ENCODE measurements at regions not wholly inside any gene's neighbourhood (a gene's known extent, or its start where the extent isn't known, plus 50 kb on each side); places are given as distances from the start of the nearest gene placed in this dataset.

DNA sequence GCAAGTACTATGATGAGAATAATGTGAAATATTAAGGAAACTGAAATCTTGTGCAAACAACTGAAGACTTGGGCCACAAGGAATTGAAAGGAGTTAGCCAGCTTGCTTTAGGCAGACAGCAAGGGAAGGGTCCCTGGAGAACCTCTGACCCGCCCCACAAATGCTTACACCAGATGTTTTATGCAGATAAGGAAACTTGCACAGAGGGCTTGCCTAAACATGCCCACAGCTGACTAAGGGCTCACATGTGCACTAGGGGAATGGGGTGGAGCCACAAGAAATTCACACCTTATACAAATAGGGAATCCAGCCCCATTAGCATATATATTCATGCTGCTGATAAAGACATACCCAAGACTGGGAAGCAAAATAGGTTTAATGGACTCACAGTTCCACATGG lies 86.1 kb upstream of the CYYR1 start:
- Histone ChIP-seq H3K36me3 (ENCODE audit: control insufficient read depth in 2 of 4, insufficient read depth in 4 of 4, low read length in 3 of 4) (no peaks in the 10 kb centered on the region), H2BK120ac (replicated peaks; ENCODE audit: low read depth, low read length) (no peak overlapping the region), H3K18ac (ENCODE audit: extremely low read depth, low read length) (no peak overlapping the region), H2BK12ac (ENCODE audit: low read depth, low read length) (no peak overlapping the region), H2BK20ac (ENCODE audit: low read length) (no peak overlapping the region), H4K8ac (ENCODE audit: extremely low read depth, insufficient read depth, low read length) (no peak overlapping the region), H3K4me1 (replicated peaks in 1 of 4; ENCODE audit: control insufficient read depth in 3 of 4, insufficient read depth in 4 of 4, low read length in 3 of 4) (no peaks in the 10 kb centered on the region), H3K23ac (ENCODE audit: insufficient read length) (no peak overlapping the region), H2BK5ac (ENCODE audit: low read depth, low read length) (no peak overlapping the region), H4K91ac (replicated peaks; ENCODE audit: insufficient read length, low read length) (no peak overlapping the region), H3K9ac (replicated peaks in 1 of 4; ENCODE audit: extremely low read depth in 1 of 4, low read depth in 3 of 4, low read length in 3 of 4) (no peak overlapping the region), H2AK5ac (ENCODE audit: low read depth, low read length) (no peak overlapping the region), H3K9me3 (ENCODE audit: insufficient read depth in 2 of 2, low read depth in 1 of 2, low read length in 1 of 2) (peaks cover 0 to 4% of the 10 kb centered on the region in 2 experiments; a peak in 1 of 4 replicates), H3K14ac (ENCODE audit: insufficient read length) (no peak overlapping the region), H3K27ac (ENCODE audit: low read depth, low read length) (no peak overlapping the region), H4K20me1 (replicated peaks in 1 of 2; ENCODE audit: control insufficient read depth in 1 of 2, insufficient read depth in 2 of 2, low read length in 2 of 2) (no peaks in the 10 kb centered on the region), H4K5ac (ENCODE audit: insufficient read length, low read depth, low read length) (no peak overlapping the region), H2AFZ (ENCODE audit: low read length) (no peak overlapping the region), H3K4ac (replicated peaks; ENCODE audit: insufficient read length, low read depth, low read length) (no peak overlapping the region), H3K23me2 (ENCODE audit: low read depth, low read length) (no peaks in the 10 kb centered on the region), H3K4me2 (ENCODE audit: insufficient read depth in 1 of 2, low read depth in 2 of 2, low read length in 2 of 2) (no peak overlapping the region), H3K56ac (replicated peaks; ENCODE audit: insufficient read length, low read depth, low read length) (no peak overlapping the region), H3K27me3 (replicated peaks in 1 of 4; ENCODE audit: control insufficient read depth in 3 of 4, extremely low read depth in 1 of 4, insufficient read depth in 3 of 4, low read length in 3 of 4) (no peaks in the 10 kb centered on the region), H3K79me1 (ENCODE audit: low read depth, low read length) (no peaks in the 10 kb centered on the region), H2BK15ac (ENCODE audit: low read length) (no peak overlapping the region), H3K79me2 (ENCODE audit: control insufficient read depth in 1 of 2, insufficient read depth in 2 of 2, low read length in 2 of 2) (no peaks in the 10 kb centered on the region), H3K4me3 (ENCODE audit: extremely low read depth in 1 of 4, insufficient read depth in 2 of 4, low read depth in 3 of 4, low read length in 4 of 4) (no peak overlapping the region)
- DNase-seq (ENCODE audit: low read depth in 1 of 2, low spot score in 2 of 2) (no peak), FAIRE-seq (no peak)
- 77% methylated on average over 1 of the region's 1 CpG; no CpG with 5 or more reads in 1 of the 2 experiments for WGBS, 2 experiments (ENCODE audit: extremely low coverage in 1 of 2, insufficient coverage in 1 of 2, insufficient read length in 1 of 2, insufficient replicate concordance in 2 of 2, low coverage in 1 of 2, low lambda C conversion rate in 2 of 2, missing lambda C conversion rate in 1 of 2)
- ChIA-PET POLR2A (ENCODE audit: partially characterized antibody) (no interaction called here), CTCF (ENCODE audit: partially characterized antibody) (no interaction called here)
- TF ChIP-seq MAFK (IDR thresholded peaks at IDR 0.05; ENCODE audit: low read depth, low read length) (no peak), EGR1 (IDR thresholded peaks at IDR 0.05; ENCODE audit: borderline replicate concordance, low read depth, low read length) (no peak), BACH1 (IDR thresholded peaks at IDR 0.05; ENCODE audit: low read length) (no peak), JUN (IDR thresholded peaks at IDR 0.05; ENCODE audit: low read depth, low read length) (no peak), KDM1A (IDR thresholded peaks at IDR 0.05; ENCODE audit: borderline replicate concordance, low read length) (no peak), GABPA (IDR thresholded peaks at IDR 0.05; ENCODE audit: borderline replicate concordance, insufficient read depth, low read length) (no peak), E2F6 (IDR thresholded peaks at IDR 0.05) (no peak), SIX5 (IDR thresholded peaks at IDR 0.05; ENCODE audit: low read depth, low read length) (no peak), POLR2A (IDR thresholded peaks at IDR 0.05; ENCODE audit: control extremely low read depth in 1 of 2, low read depth in 2 of 2, low read length in 2 of 2) (no peak), NANOG (IDR thresholded peaks at IDR 0.05; ENCODE audit: insufficient read depth, low read depth, low read length, poor library complexity, severe bottlenecking) (no peak), TEAD4 (IDR thresholded peaks at IDR 0.05; ENCODE audit: low read depth, low read length) (no peak), RNF2 (IDR thresholded peaks at IDR 0.05; ENCODE audit: borderline replicate concordance, low read depth, low read length, missing control alignments, poor library complexity, severe bottlenecking) (no peak), EZH2 (IDR thresholded peaks at IDR 0.05; ENCODE audit: low read depth, low read length, severe bottlenecking) (no peak), GTF2F1 (IDR thresholded peaks at IDR 0.05; ENCODE audit: borderline replicate concordance, low read depth, low read length) (no peak)

Data from H1 (cell line).